Neuronal stem cell (in vitro differentiated cells): ENCODE measurements at regions not wholly inside any gene's neighbourhood (a gene's known extent, or its start where the extent isn't known, plus 50 kb on each side); places are given as distances from the start of the nearest gene placed in this dataset.

Experiments used
- DNase-seq: peaks from one replicate; pipeline ENCODE4 v3.0.0-alpha.2; 2013; ENCODE audit warnings: low spot score
- H2AFZ ChIP-seq: one replicate; pipeline ENCODE4 v1.6.1; 2013; ENCODE audit warnings: mild to moderate bottlenecking, low read length, inconsistent platforms
- H2AK5ac ChIP-seq: 2 replicates; pipeline ENCODE4 v1.6.1; 2013; ENCODE audit warnings: low read depth, mild to moderate bottlenecking, inconsistent platforms, low read length, moderate library complexity, mixed read lengths
- H2BK120ac ChIP-seq: 2 replicates; pipeline ENCODE4 v1.6.1; 2013; ENCODE audit warnings: low read depth, mild to moderate bottlenecking, inconsistent platforms, low read length, moderate library complexity, mixed read lengths
- H2BK12ac ChIP-seq: one replicate; pipeline ENCODE4 v1.6.1; 2013; ENCODE audit warnings: low read length, inconsistent platforms
- H2BK15ac ChIP-seq: 2 replicates; pipeline ENCODE4 v1.6.1; 2013; ENCODE audit warnings: mild to moderate bottlenecking, low read length, inconsistent platforms, mixed read lengths
- H2BK5ac ChIP-seq: one replicate; pipeline ENCODE4 v1.6.1; 2013; ENCODE audit warnings: inconsistent platforms, mild to moderate bottlenecking, low read length, moderate library complexity
- H3K14ac ChIP-seq: one replicate; pipeline ENCODE4 v1.6.1; 2013; ENCODE audit warnings: low read length, inconsistent platforms
- H3K18ac ChIP-seq: 2 replicates; pipeline ENCODE4 v1.6.1; 2013; ENCODE audit warnings: low read length, inconsistent platforms
- H3K23ac ChIP-seq: 2 replicates; pipeline ENCODE4 v1.6.1; 2013; ENCODE audit warnings: low read depth, mild to moderate bottlenecking, mixed read lengths, low read length, inconsistent platforms; ENCODE audit not compliant: poor library complexity
- H3K27ac ChIP-seq: replicated peaks from 3 replicates; pipeline ENCODE4 v1.5.1; 2013; ENCODE audit warnings: low read length, inconsistent platforms
- H3K27me3 ChIP-seq, 3 experiments: 2 replicates each; pipeline ENCODE4 v1.6.1; 2013; ENCODE audit warnings: low read length in 3 of 3, mild to moderate bottlenecking in 2 of 3, inconsistent platforms in 1 of 3, low read depth in 1 of 3, mixed read lengths in 1 of 3, moderate library complexity in 1 of 3; ENCODE audit not compliant: control insufficient read depth in 3 of 3, insufficient read depth in 3 of 3
- H3K36me3 ChIP-seq, 2 donors: replicated peaks in 1 of 2; 2 replicates each; pipeline ENCODE4 v1.6.1; 2013; ENCODE audit warnings: low read length in 2 of 2; ENCODE audit not compliant: control insufficient read depth in 2 of 2, insufficient read depth in 2 of 2
- H3K4ac ChIP-seq: 2 replicates; pipeline ENCODE4 v1.6.1; 2013; ENCODE audit warnings: inconsistent platforms, mild to moderate bottlenecking, low read length, moderate library complexity
- H3K4me1 ChIP-seq, 2 donors: 1 replicate in 1 of 2; 2 replicates in 1 of 2; pipeline ENCODE4 v1.6.1; 2013; ENCODE audit warnings: low read length in 2 of 2, low read depth in 1 of 2; ENCODE audit not compliant: control insufficient read depth in 2 of 2, insufficient read depth in 1 of 2
- H3K4me2 ChIP-seq: one replicate; pipeline ENCODE4 v1.6.1; 2013; ENCODE audit warnings: mild to moderate bottlenecking, low read length, inconsistent platforms; ENCODE audit not compliant: insufficient read depth, poor library complexity, severe bottlenecking
- H3K4me3 ChIP-seq, 2 donors: 2 replicates each; pipeline ENCODE4 v1.5.1; 2013; ENCODE audit warnings: low read length in 2 of 2, mild to moderate bottlenecking in 2 of 2, inconsistent platforms in 1 of 2, moderate library complexity in 1 of 2
- H3K79me1 ChIP-seq: one replicate; pipeline ENCODE4 v1.6.1; 2013; ENCODE audit warnings: low read depth, mild to moderate bottlenecking, inconsistent platforms, low read length, moderate library complexity
- H3K9ac ChIP-seq: one replicate; pipeline ENCODE4 v1.6.1; 2013; ENCODE audit warnings: mild to moderate bottlenecking, low read depth, low read length, inconsistent platforms; ENCODE audit not compliant: poor library complexity
- H3K9me3 ChIP-seq, 2 donors: replicated peaks in 1 of 2; 2 replicates each; pipeline versions ENCODE3 to v1.6.1; 2013; ENCODE audit warnings: low read length in 2 of 2, mild to moderate bottlenecking in 2 of 2, inconsistent platforms in 1 of 2, low read depth in 1 of 2, mixed read lengths in 1 of 2, moderate library complexity in 1 of 2; ENCODE audit not compliant: control insufficient read depth in 2 of 2, insufficient read depth in 1 of 2
- H4K8ac ChIP-seq: one replicate; pipeline ENCODE4 v1.6.1; 2013; ENCODE audit warnings: low read depth, mild to moderate bottlenecking, inconsistent platforms, low read length, moderate library complexity
- H4K91ac ChIP-seq: one replicate; pipeline ENCODE4 v1.6.1; 2013; ENCODE audit warnings: low read length, low read depth, mild to moderate bottlenecking, inconsistent platforms; ENCODE audit not compliant: poor library complexity
- WGBS, 2 donors: extraction: QIAGEN DNeasy Blood & Tissue Kit; methylation state at CpG; one replicate each; pipeline ENCODE4 v1.1.7; 2013; ENCODE audit warnings: missing lambda C conversion rate in 2 of 2, mixed read lengths in 1 of 2; ENCODE audit not compliant: insufficient read length in 2 of 2, insufficient replicate concordance in 1 of 2; ENCODE audit errors: extremely low coverage in 2 of 2; 5-methylcytosine and 5-hydroxymethylcytosine counted together

DNA sequence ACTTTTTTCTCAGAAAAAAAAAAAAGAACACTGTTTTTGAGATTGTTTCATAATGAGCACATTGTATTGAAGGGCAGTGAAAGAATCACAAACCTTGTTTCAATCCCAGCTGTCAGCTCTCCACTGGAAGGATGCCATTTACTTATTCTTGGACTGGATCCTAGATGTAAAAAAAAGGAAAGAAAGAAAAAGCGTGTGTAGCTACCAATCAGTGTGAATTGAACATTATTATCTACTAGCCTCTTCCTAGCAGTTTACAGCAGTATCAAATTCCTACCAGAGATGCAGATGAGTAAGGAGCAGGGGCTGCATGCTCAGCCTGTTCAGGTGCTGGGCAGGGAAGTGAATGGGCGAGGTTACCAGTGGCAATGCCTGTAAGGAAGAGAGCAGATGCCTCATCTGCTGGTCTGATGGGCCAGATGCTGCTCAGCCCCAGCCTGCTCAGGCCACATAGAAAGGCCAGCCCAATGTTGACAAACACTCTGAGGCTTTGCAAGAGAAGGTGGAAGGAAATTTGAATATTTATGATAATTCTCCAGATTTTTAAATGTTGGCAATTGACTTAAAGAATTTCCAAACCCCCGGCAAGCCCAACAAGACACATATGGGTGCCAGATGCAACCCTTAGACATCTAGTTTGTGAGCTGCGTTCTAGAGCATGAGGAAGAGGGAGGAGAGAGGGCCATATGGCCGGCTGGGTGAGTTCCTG is 189.5 kb downstream of the IBTK start:
- DNase-seq = no peak
- no peaks in the 10 kb centered on the region for H3K79me1 ChIP-seq
- no peak overlapping the region for H3K4ac ChIP-seq
- no peak overlapping the region for H4K91ac ChIP-seq
- no peak overlapping the region for H2BK120ac ChIP-seq
- H2BK12ac ChIP-seq = no peak overlapping the region
- H3K27me3 ChIP-seq = no peaks in the 10 kb centered on the region
- no peaks in the 10 kb centered on the region for H3K4me1 ChIP-seq
- no peak overlapping the region for H3K4me3 ChIP-seq
- no peak overlapping the region for H3K4me2 ChIP-seq
- no peak overlapping the region for H2BK5ac ChIP-seq
- no peaks in the 10 kb centered on the region for H3K9me3 ChIP-seq
- H3K18ac ChIP-seq = no peak overlapping the region
- H3K23ac ChIP-seq = no peak overlapping the region
- no peak overlapping the region for H4K8ac ChIP-seq
- no peak overlapping the region for H2BK15ac ChIP-seq
- H2AK5ac ChIP-seq = no peak overlapping the region
- H3K36me3 ChIP-seq = no peaks in the 10 kb centered on the region
- no peak overlapping the region for H3K14ac ChIP-seq
- no peak overlapping the region for H2AFZ ChIP-seq
- WGBS, 2 donors = no CpG with 5 or more reads among the region's 5 CpGs
- H3K9ac ChIP-seq = no peak overlapping the region
- no peak overlapping the region for H3K27ac ChIP-seq

DNA sequence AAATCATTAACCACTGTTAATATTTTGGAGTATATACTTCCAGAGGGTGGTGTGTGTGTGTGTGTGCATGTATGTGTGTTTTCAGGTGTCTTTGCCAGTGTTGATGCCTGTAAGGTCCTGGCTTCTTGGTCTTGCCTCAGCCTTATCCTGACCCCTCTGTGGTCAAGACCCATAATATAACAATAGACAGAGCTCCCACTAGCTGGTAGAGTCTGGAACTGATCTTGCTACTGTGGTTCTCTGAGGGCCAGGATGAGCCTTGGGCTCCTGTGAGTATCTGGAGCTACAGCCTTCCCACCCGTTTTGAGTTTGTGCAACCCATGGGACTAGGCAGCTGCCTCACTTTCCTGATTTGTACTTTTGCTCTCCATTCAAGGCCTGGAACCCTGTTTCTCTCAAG is 191.0 kb downstream of the IBTK start:
- Histone ChIP-seq H3K27ac (no peak overlapping the region), H3K4me3 (no peak overlapping the region), H3K4me2 (no peak overlapping the region), H3K4ac (no peak overlapping the region), H2BK15ac (no peak overlapping the region), H3K9me3 (no peaks in the 10 kb centered on the region), H3K27me3 (no peaks in the 10 kb centered on the region), H2BK120ac (no peak overlapping the region), H3K79me1 (no peaks in the 10 kb centered on the region), H3K9ac (no peak overlapping the region), H3K36me3 (no peaks in the 10 kb centered on the region), H2BK5ac (no peak overlapping the region), H3K18ac (no peak overlapping the region), H2AFZ (no peak overlapping the region), H4K8ac (no peak overlapping the region), H3K23ac (no peak overlapping the region), H3K14ac (no peak overlapping the region), H2AK5ac (no peak overlapping the region), H3K4me1 (no peaks in the 10 kb centered on the region), H2BK12ac (no peak overlapping the region), H4K91ac (no peak overlapping the region)
- WGBS, 2 donors = no CpG with 5 or more reads among the region's 1 CpG
- no peak for DNase-seq

DNA sequence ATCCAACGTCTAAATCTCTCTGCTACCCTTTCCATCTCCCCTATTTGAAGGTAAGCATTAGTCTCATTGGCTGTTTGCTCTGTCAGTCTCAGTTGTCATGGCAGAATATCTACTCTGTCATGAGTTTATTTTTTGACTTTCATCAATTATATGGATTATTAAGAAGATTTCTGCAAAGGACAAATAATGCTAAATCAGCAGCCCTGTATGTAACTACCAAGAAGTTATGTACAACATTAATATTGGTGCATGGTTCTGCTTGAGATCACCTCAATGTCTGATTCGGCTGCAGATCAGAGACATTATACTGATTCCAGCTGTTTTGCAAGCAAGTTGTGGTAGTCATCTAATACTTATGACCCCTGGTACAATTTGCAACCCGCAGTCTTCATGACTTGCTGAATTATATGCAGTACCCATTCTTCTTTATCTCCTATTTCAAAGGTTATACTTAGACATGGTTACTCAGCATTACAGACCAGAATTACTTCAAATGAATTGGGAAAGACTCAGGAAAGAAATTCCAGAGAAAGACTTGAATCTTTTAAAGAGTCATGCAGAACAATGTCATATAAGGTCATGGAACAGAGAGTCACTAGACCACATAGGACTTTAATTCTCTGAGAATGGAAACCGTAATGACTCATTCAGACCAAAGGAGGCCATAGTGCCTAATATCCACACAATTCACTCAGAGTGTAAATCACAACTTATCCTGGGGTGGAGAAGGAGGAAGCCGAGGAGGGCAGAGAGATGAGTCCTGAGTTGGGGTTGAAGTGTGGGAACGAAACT is 201.4 kb downstream of the IBTK start:
- H3K9ac ChIP-seq = no peak overlapping the region
- no peak overlapping the region for H2BK5ac ChIP-seq
- H3K18ac ChIP-seq = no peak overlapping the region
- no CpG with 5 or more reads among the region's 6 CpGs for WGBS, 2 donors
- H2BK15ac ChIP-seq = no peak overlapping the region
- no peaks in the 10 kb centered on the region for H3K9me3 ChIP-seq
- H2BK12ac ChIP-seq = no peak overlapping the region
- H3K14ac ChIP-seq = no peak overlapping the region
- no peak overlapping the region for H4K91ac ChIP-seq
- no peak overlapping the region for H2AFZ ChIP-seq
- no peak overlapping the region for H3K27ac ChIP-seq
- no peak for DNase-seq
- H3K79me1 ChIP-seq = no peaks in the 10 kb centered on the region
- no peak overlapping the region for H3K4me3 ChIP-seq
- no peak overlapping the region for H2AK5ac ChIP-seq
- H4K8ac ChIP-seq = no peak overlapping the region
- no peaks in the 10 kb centered on the region for H3K27me3 ChIP-seq
- no peaks in the 10 kb centered on the region for H3K36me3 ChIP-seq
- H3K4ac ChIP-seq = no peak overlapping the region
- peaks cover 0 to 2% of the 10 kb centered on the region in 2 donors for H3K4me1 ChIP-seq
- H3K4me2 ChIP-seq = no peak overlapping the region
- no peak overlapping the region for H2BK120ac ChIP-seq
- H3K23ac ChIP-seq = no peak overlapping the region

DNA sequence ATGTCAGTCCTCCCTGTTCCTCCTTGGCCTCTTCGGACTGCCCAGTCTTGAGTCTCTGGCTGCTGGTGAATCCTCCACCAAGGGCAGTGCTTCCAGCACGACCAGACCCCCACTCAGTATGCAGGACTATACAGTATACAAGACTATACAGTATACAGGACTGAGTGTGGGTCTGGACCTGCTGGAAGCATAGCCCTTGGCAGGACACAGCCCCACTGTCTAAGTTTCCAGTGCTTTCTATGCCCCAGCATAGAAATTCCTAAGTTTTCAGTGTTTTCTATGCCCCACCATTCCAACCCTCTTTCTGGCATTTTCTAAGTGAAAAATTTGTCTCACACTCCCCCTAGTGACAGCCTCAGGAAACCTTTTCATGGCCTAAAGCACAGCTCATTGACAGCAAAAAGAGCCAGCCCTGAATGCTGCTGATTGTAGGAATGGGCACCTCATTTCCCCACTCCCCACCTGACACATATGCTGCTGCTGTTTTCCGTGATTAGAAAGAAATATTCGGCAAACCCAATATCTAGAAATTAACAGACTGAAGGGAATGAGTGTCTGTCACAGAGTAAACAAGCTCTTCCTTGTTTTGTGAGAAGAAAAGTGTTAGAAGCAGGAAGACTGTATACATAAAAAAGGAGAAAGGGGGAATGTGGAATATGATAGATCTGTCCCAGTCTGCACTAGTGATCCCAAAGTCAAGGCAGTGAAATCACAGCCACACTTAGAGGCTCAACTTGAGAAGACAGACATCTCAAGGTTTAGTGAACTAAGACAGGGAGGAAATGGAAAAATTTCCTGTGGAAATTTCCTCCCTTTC is 206.9 kb downstream of the IBTK start:
- no peak overlapping the region for H2BK5ac ChIP-seq
- whole genome bisulfite sequencing, 2 donors = no CpG with 5 or more reads among the region's 4 CpGs
- no peaks in the 10 kb centered on the region for H3K9me3 ChIP-seq
- H3K23ac ChIP-seq = no peak overlapping the region
- no peak overlapping the region for H2BK12ac ChIP-seq
- no peak overlapping the region for H3K4ac ChIP-seq
- H4K91ac ChIP-seq = no peak overlapping the region
- no peaks in the 10 kb centered on the region for H3K27me3 ChIP-seq
- H3K4me2 ChIP-seq = no peak overlapping the region
- H2AK5ac ChIP-seq = no peak overlapping the region
- no peaks in the 10 kb centered on the region for H3K4me1 ChIP-seq
- H4K8ac ChIP-seq = no peak overlapping the region
- H3K36me3 ChIP-seq = no peaks in the 10 kb centered on the region
- H2BK15ac ChIP-seq = no peak overlapping the region
- no peak overlapping the region for H3K4me3 ChIP-seq
- H2AFZ ChIP-seq = peak overlapping the region; percentile 64
- H2BK120ac ChIP-seq = no peak overlapping the region
- DNase-seq = peak; percentile 60
- no peak overlapping the region for H3K27ac ChIP-seq
- H3K18ac ChIP-seq = no peak overlapping the region
- no peak overlapping the region for H3K9ac ChIP-seq
- no peaks in the 10 kb centered on the region for H3K79me1 ChIP-seq
- H3K14ac ChIP-seq = no peak overlapping the region
